ENCODE measurements at regions not wholly inside any gene's neighbourhood (a gene's known extent, or its start where the extent isn't known, plus 50 kb on each side); places are given as distances from the start of the nearest gene placed in this dataset.

DNA sequence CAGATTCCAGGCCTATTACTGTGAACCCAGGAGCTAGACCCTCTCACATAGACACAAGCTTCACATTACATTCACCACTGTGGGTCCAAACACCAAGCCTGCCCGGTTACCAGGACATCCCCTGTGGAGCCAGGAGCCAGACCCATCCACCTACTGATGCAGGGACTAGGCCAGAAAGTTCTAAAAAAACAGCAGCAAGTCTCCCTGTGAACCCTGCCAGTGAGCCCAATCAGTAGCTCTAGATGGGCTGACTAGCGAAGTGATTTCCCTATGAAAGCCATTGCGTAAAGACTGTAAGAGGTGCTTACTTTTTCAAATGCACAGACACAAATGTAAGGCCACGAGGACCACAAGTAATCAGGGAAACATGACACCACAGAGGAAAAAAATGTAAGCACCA, 352.3 kb downstream of the TMEM161B start:
- TF ChIP-seq, protein P1, sequence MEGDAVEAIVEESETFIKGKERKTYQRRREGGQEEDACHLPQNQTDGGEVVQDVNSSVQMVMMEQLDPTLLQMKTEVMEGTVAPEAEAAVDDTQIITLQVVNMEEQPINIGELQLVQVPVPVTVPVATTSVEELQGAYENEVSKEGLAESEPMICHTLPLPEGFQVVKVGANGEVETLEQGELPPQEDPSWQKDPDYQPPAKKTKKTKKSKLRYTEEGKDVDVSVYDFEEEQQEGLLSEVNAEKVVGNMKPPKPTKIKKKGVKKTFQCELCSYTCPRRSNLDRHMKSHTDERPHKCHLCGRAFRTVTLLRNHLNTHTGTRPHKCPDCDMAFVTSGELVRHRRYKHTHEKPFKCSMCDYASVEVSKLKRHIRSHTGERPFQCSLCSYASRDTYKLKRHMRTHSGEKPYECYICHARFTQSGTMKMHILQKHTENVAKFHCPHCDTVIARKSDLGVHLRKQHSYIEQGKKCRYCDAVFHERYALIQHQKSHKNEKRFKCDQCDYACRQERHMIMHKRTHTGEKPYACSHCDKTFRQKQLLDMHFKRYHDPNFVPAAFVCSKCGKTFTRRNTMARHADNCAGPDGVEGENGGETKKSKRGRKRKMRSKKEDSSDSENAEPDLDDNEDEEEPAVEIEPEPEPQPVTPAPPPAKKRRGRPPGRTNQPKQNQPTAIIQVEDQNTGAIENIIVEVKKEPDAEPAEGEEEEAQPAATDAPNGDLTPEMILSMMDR (IDR thresholded peaks at IDR 0.05): no peak
- no peak for TF ChIP-seq POLR2A (IDR thresholded peaks at IDR 0.05)

Measured in body of pancreas (tissue), 4 donors.